Bronchial epithelial cell (primary cell): ENCODE measurements at regions not wholly inside any gene's neighbourhood (a gene's known extent, or its start where the extent isn't known, plus 50 kb on each side); places are given as distances from the start of the nearest gene placed in this dataset.
"Not testable (repeated sequence)": the region's sequence is repeated elsewhere in the genome, so short reads cannot be mapped to it uniquely, and the experiment has no call there.

ENCODE experiments used
- DNase-seq: peaks from one replicate; pipeline ENCODE4 v3.0.0-alpha.2; 2010; ENCODE audit warnings: low read depth
- FAIRE-seq: peaks from 2 replicates; lab custom pipeline; 2011; peaks lifted over from hg19 to GRCh38; lab: Jason Lieb, UNC
- H3K27me3 ChIP-seq: 2 replicates; pipeline ENCODE4 v1.5.1; 2011; ENCODE audit warnings: low read length; ENCODE audit not compliant: control insufficient read depth, insufficient read depth
- H3K36me3 ChIP-seq: 2 replicates; pipeline ENCODE4 v1.5.1; 2011; ENCODE audit warnings: low read length; ENCODE audit not compliant: control insufficient read depth, insufficient read depth
- H3K4me3 ChIP-seq: 2 replicates; pipeline ENCODE4 v1.5.1; 2011; ENCODE audit warnings: mild to moderate bottlenecking, low read depth, low read length, control low read depth
- CTCF ChIP-seq: IDR thresholded peaks from 2 replicates; pipeline ENCODE4 v1.5.1; 2011; ENCODE audit warnings: mild to moderate bottlenecking, moderate library complexity, low read length, control low read depth, inconsistent platforms; ENCODE audit not compliant: insufficient read depth, severe bottlenecking

- DNase-seq (no peak), FAIRE-seq (no peak)
- no peaks in the 10 kb centered on the region for H3K27me3 ChIP-seq
- no peaks in the 10 kb centered on the region for H3K36me3 ChIP-seq
- no peak overlapping the region for H3K4me3 ChIP-seq
- TF ChIP-seq CTCF: no peak
Observed at GRCh38 chr6:11403035-11403601, 134.4 kb upstream of the TMEM170B start.

GRCh38 chr6:11402581-11402980 is 135.0 kb upstream of the TMEM170B start:
- not testable (repeated sequence) for H3K4me3 ChIP-seq, H3K36me3 ChIP-seq, H3K27me3 ChIP-seq, DNase-seq, FAIRE-seq

- H3K4me3 ChIP-seq, DNase-seq, H3K36me3 ChIP-seq, H3K27me3 ChIP-seq, FAIRE-seq: not testable (repeated sequence)
Observed at GRCh38 chr6:11401954-11402353, 135.6 kb upstream of the TMEM170B start.

- no peak for TF ChIP-seq CTCF
- no peaks in the 10 kb centered on the region for H3K36me3 ChIP-seq
- no peaks in the 10 kb centered on the region for H3K27me3 ChIP-seq
- no peak overlapping the region for H3K4me3 ChIP-seq
- no peak for DNase-seq
- no peak for FAIRE-seq
Observed at GRCh38 chr6:11398451-11399326, 138.9 kb upstream of the TMEM170B start.

GRCh38 chr6:11397622-11398450 is 139.7 kb upstream of the TMEM170B start:
- DNase-seq (no peak), FAIRE-seq (no peak)
- H3K4me3 ChIP-seq: no peak overlapping the region
- H3K27me3 ChIP-seq: no peaks in the 10 kb centered on the region
- no peaks in the 10 kb centered on the region for H3K36me3 ChIP-seq
- no peak for TF ChIP-seq CTCF

- Histone ChIP-seq H3K4me3 (no peak overlapping the region), H3K36me3 (no peaks in the 10 kb centered on the region), H3K27me3 (no peaks in the 10 kb centered on the region)
- DNase-seq (no peak), FAIRE-seq (no peak)
- no peak for TF ChIP-seq CTCF
Observed at GRCh38 chr6:11396860-11397259, 140.7 kb upstream of the TMEM170B start.
